ENCODE measurements at regions not wholly inside any gene's neighbourhood (a gene's known extent, or its start where the extent isn't known, plus 50 kb on each side); places are given as distances from the start of the nearest gene placed in this dataset.
A peak's percentile ranks its signal among the peaks of the same experiment; 100 is the strongest.

- Histone ChIP-seq H3K27me3 (peaks cover 0 to 4% (median 0%) of the 10 kb centered on the region in 3 donors), H3K27ac (no peak overlapping the region), H3K4me1 (no peaks in the 10 kb centered on the region), H3K9me3 (no peaks in the 10 kb centered on the region), H3K36me3 (no peaks in the 10 kb centered on the region), H3K4me3 (no peak overlapping the region)
- in situ Hi-C loops (cut with MboI; ENCODE audit: low sequenced_read_pairs in 4 of 4), result loop anchor here in 3 of 4 donors (5.0 to 25.0 kb wide), 3 partner anchors 256 to 261 kb away; no protein-coding TSS in a partner anchor
- TF ChIP-seq POLR2A (IDR thresholded peaks at IDR 0.05), result no peak
- peak in 1 of 5 experiments; percentile 39 for TF ChIP-seq CTCF (IDR thresholded peaks at IDR 0.05 in 4 of 5, conservative IDR thresholded peaks at IDR 0.05 in 1 of 5)
- DNase-seq (no peak), ATAC-seq (no peak)
- intact Hi-C loops (cut with DNase I; ENCODE audit: low total_unique reads), result loop anchor here (5.0 kb wide), 1 partner anchor 261 kb away; no protein-coding TSS in a partner anchor
Observed at GRCh38 chr1:100606438-100606837, 68.5 kb downstream of the GPR88 start.

GRCh38 chr1:100607628-100608240, 69.8 kb downstream of the GPR88 start:
- Histone ChIP-seq H3K27ac (no peak overlapping the region), H3K9me3 (no peaks in the 10 kb centered on the region), H3K36me3 (no peaks in the 10 kb centered on the region), H3K4me1 (no peaks in the 10 kb centered on the region), H3K4me3 (no peak overlapping the region), H3K27me3 (peaks cover 0 to 4% (median 0%) of the 10 kb centered on the region in 3 donors)
- intact Hi-C loops (cut with DNase I; ENCODE audit: low total_unique reads), result loop anchor here (5.0 kb wide), 1 partner anchor 260 kb away; no protein-coding TSS in a partner anchor
- in situ Hi-C loops (cut with MboI; ENCODE audit: low sequenced_read_pairs in 4 of 4), result loop anchor here in 3 of 4 donors (5.0 to 25.0 kb wide), 3 partner anchors 255 to 260 kb away; no protein-coding TSS in a partner anchor
- DNase-seq (no peak), ATAC-seq (no peak)
- TF ChIP-seq CTCF (IDR thresholded peaks at IDR 0.05 in 4 of 5, conservative IDR thresholded peaks at IDR 0.05 in 1 of 5), result no peak
- no peak for TF ChIP-seq POLR2A (IDR thresholded peaks at IDR 0.05)

- Histone ChIP-seq H3K4me1 (no peaks in the 10 kb centered on the region), H3K27me3 (peaks cover 0 to 4% (median 0%) of the 10 kb centered on the region in 3 donors), H3K9me3 (no peaks in the 10 kb centered on the region), H3K36me3 (no peaks in the 10 kb centered on the region), H3K27ac (no peak overlapping the region), H3K4me3 (no peak overlapping the region)
- intact Hi-C loops (cut with DNase I; ENCODE audit: low total_unique reads) (loop anchor here (5.0 kb wide), 1 partner anchor 257 kb away; no protein-coding TSS in a partner anchor), in situ Hi-C loops (cut with MboI; ENCODE audit: low sequenced_read_pairs in 4 of 4) (loop anchor here in 3 of 4 donors (5.0 to 25.0 kb wide), 3 partner anchors 252 to 257 kb away; no protein-coding TSS in a partner anchor)
- TF ChIP-seq CTCF (IDR thresholded peaks at IDR 0.05 in 4 of 5, conservative IDR thresholded peaks at IDR 0.05 in 1 of 5) (no peak), POLR2A (IDR thresholded peaks at IDR 0.05) (no peak)
- ATAC-seq, result no peak
- no peak for DNase-seq
Observed at GRCh38 chr1:100609849-100610248, 71.9 kb downstream of the GPR88 start.

GRCh38 chr1:100611086-100611485, 73.1 kb downstream of the GPR88 start:
- intact Hi-C loops (cut with DNase I; ENCODE audit: low total_unique reads) (no loop called here), in situ Hi-C loops (cut with MboI; ENCODE audit: low sequenced_read_pairs in 4 of 4) (loop anchor here in 1 of 4 donors (25.0 kb wide), 1 partner anchor 251 kb away; no protein-coding TSS in a partner anchor)

More at GRCh38 chr1:100611086-100611485, 73.1 kb downstream of the GPR88 start:
- Histone ChIP-seq H3K4me1 (no peaks in the 10 kb centered on the region), H3K4me3 (no peak overlapping the region), H3K27ac (no peak overlapping the region), H3K27me3 (no peaks in the 10 kb centered on the region), H3K36me3 (no peaks in the 10 kb centered on the region), H3K9me3 (no peaks in the 10 kb centered on the region)
- ATAC-seq (no peak), DNase-seq (no peak)
- TF ChIP-seq POLR2A (IDR thresholded peaks at IDR 0.05) (no peak), CTCF (IDR thresholded peaks at IDR 0.05 in 4 of 5, conservative IDR thresholded peaks at IDR 0.05 in 1 of 5) (no peak)
